Large intestine (tissue), 3 donors: ENCODE measurements at regions not wholly inside any gene's neighbourhood (a gene's known extent, or its start where the extent isn't known, plus 50 kb on each side); places are given as distances from the start of the nearest gene placed in this dataset.

Experiments used
- DNase-seq, 2 donors: peaks; one replicate each; pipeline versions ENCODE4 v3.0.0 to v3.0.0-alpha.2; 2013
- H3K27ac ChIP-seq: one replicate; pipeline ENCODE4 v1.5.1; 2013; ENCODE audit warnings: low read length
- H3K27me3 ChIP-seq: 2 replicates; pipeline ENCODE4 v1.6.1; 2013; ENCODE audit warnings: low read length; ENCODE audit not compliant: control insufficient read depth, insufficient read depth
- H3K36me3 ChIP-seq: 2 replicates; pipeline ENCODE4 v1.6.1; 2013; ENCODE audit warnings: low read length; ENCODE audit not compliant: control insufficient read depth, insufficient read depth
- H3K4me1 ChIP-seq: one replicate; pipeline ENCODE4 v1.6.1; 2013; ENCODE audit warnings: low read length; ENCODE audit not compliant: control insufficient read depth, insufficient read depth
- H3K4me3 ChIP-seq: one replicate; pipeline ENCODE4 v1.5.1; 2013; ENCODE audit warnings: low read length
- H3K9me3 ChIP-seq: one replicate; pipeline ENCODE4 v1.6.1; 2013; ENCODE audit warnings: mild to moderate bottlenecking, low read depth, low read length, moderate library complexity; ENCODE audit not compliant: control insufficient read depth
- WGBS: methylation state at CpG from one replicate; pipeline ENCODE4 v1.1.5; 2013; ENCODE audit warnings: low lambda C conversion rate; ENCODE audit not compliant: insufficient coverage; 5-methylcytosine and 5-hydroxymethylcytosine counted together

GRCh38 chr22:48554893-48555572, 1272.6 kb downstream of the BRD1 start:
- no peak overlapping the region for H3K27ac ChIP-seq
- no peaks in the 10 kb centered on the region for H3K27me3 ChIP-seq
- H3K4me3 ChIP-seq, result no peak overlapping the region
- H3K36me3 ChIP-seq, result no peaks in the 10 kb centered on the region
- H3K4me1 ChIP-seq, result no peaks in the 10 kb centered on the region
- no peaks in the 10 kb centered on the region for H3K9me3 ChIP-seq
- no peak for DNase-seq
- WGBS, result no CpG with 5 or more reads among the region's 22 CpGs

GRCh38 chr22:48553694-48554308, 1273.9 kb downstream of the BRD1 start:
- Histone ChIP-seq H3K36me3 (no peaks in the 10 kb centered on the region), H3K27me3 (no peaks in the 10 kb centered on the region), H3K27ac (no peak overlapping the region), H3K9me3 (no peaks in the 10 kb centered on the region), H3K4me3 (no peak overlapping the region), H3K4me1 (no peaks in the 10 kb centered on the region)
- 94% methylated on average over 6 of the region's 22 CpGs for WGBS
- no peak for DNase-seq

- Histone ChIP-seq H3K27me3 (no peaks in the 10 kb centered on the region), H3K4me3 (no peak overlapping the region), H3K9me3 (no peaks in the 10 kb centered on the region), H3K36me3 (no peaks in the 10 kb centered on the region), H3K27ac (no peak overlapping the region), H3K4me1 (no peaks in the 10 kb centered on the region)
- DNase-seq, result no peak
- no CpG with 5 or more reads among the region's 11 CpGs for whole genome bisulfite sequencing
Observed at GRCh38 chr22:48553119-48553518, 1274.6 kb downstream of the BRD1 start.

DNA sequence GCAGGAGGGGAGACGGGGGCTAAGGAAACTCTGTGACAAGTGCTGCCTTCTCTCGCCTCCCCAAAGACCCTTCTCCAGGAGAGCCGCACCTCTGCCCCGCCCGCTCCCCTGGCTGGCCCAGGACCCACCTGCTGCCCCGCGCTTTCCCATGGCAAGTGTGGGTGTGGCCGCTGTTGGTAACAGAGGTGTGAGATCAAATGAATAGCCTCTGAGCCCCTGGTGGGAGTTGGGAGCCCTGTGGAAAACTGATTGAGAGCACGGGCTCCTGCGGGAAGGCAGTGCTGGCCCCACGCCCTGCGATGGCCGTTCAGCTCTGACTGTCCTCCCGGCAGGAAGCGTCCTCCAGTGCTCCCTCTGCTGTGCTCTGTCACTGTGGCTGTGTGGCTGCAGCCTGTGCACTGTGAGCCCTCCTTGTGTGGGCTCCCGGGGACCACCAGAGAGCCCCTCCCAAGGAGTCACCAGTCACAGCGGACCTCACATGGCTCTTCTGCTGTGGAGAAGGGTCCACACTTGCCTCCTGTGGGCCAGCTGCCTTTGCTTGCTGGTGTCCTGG, 1275.9 kb downstream of the BRD1 start:
- no peak for DNase-seq
- no peaks in the 10 kb centered on the region for H3K4me1 ChIP-seq

GRCh38 chr22:48551061-48551460, 1276.6 kb downstream of the BRD1 start:
- H3K4me3 ChIP-seq, result no peak overlapping the region
- no peak overlapping the region for H3K27ac ChIP-seq
- no peaks in the 10 kb centered on the region for H3K9me3 ChIP-seq
- no peaks in the 10 kb centered on the region for H3K27me3 ChIP-seq
- no peak for DNase-seq
- no peaks in the 10 kb centered on the region for H3K4me1 ChIP-seq
- H3K36me3 ChIP-seq, result no peaks in the 10 kb centered on the region
- no CpG with 5 or more reads among the region's 10 CpGs for WGBS

More for the DNA sequence above, 1275.9 kb downstream of the BRD1 start:
- Histone ChIP-seq H3K27me3 (no peaks in the 10 kb centered on the region), H3K36me3 (no peaks in the 10 kb centered on the region), H3K4me3 (no peak overlapping the region), H3K9me3 (no peaks in the 10 kb centered on the region), H3K27ac (no peak overlapping the region)
- no CpG with 5 or more reads among the region's 17 CpGs for WGBS

DNA sequence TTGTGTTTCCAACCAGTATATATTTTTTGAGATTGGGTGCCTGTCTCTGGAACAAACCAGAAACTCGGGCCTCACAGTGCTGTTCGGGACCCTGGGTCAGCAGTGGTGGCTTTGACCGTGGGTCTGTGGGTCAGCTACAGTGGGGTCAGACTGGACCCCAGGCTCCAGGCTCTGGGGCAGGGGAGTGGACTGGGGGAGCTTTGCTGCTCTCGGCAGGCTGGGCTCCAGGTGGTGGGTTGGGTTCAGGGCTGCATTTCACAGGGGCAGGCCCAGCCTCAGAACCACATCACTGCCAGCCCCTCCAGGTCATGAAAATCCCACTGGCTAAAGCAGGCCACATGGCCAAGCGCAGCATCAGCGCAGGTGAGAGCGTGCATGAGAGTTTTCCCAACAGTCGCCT, 1279.3 kb downstream of the BRD1 start:
- no peak overlapping the region for H3K27ac ChIP-seq
- no CpG with 5 or more reads among the region's 8 CpGs for WGBS
- H3K27me3 ChIP-seq, result no peaks in the 10 kb centered on the region
- DNase-seq, result no peak
- no peaks in the 10 kb centered on the region for H3K36me3 ChIP-seq
- H3K4me3 ChIP-seq, result no peak overlapping the region
- no peaks in the 10 kb centered on the region for H3K9me3 ChIP-seq
- H3K4me1 ChIP-seq, result no peaks in the 10 kb centered on the region

- Histone ChIP-seq H3K27ac (no peak overlapping the region), H3K4me3 (no peak overlapping the region), H3K9me3 (no peaks in the 10 kb centered on the region), H3K4me1 (no peaks in the 10 kb centered on the region), H3K36me3 (no peaks in the 10 kb centered on the region), H3K27me3 (no peaks in the 10 kb centered on the region)
- no CpG with 5 or more reads among the region's 13 CpGs for WGBS
- no peak for DNase-seq
Observed at GRCh38 chr22:48547971-48548370, 1279.7 kb downstream of the BRD1 start.

DNA sequence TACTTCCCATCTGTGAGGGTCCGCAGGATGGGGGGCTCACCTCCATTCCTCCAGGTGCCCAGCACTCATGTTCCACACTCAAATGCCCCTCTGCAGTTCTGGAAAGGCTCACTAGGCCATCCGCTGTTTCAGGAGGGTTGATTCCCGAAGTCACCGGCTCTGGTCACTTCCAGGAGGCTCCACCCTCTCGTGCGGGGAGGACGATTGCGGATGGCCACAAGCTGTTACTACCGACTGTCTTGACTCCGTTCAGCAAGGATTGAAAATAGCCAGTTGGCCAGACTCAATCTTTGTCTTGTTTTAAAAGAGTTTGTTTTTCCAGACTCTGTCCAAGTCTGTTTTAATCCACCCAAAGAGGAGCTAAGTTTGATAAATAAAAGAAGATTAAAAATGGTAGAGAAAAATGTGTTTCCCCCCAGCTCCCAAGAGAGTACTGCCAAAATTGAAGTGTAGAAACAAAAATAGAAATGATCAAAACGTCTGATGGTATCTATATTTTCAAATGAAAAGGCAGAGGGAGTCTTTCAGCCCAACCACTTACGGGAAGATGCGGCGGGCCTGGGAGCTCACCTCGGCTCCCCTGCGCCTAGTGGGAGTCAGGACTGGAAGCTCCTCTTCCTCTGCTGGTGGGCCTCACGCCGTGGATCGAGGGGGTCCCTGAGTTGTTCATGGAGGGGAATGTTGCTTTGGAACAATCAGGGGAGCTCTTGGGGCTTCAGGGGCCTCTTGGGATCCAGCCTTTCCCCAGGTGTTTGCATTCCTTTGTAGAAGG, 1280.8 kb downstream of the BRD1 start:
- H3K36me3 ChIP-seq, result no peaks in the 10 kb centered on the region
- no peak overlapping the region for H3K27ac ChIP-seq
- H3K4me3 ChIP-seq, result no peak overlapping the region
- no CpG with 5 or more reads among the region's 19 CpGs for WGBS
- H3K4me1 ChIP-seq, result no peaks in the 10 kb centered on the region
- H3K9me3 ChIP-seq, result peaks cover 3% of the 10 kb centered on the region
- no peak for DNase-seq
- H3K27me3 ChIP-seq, result no peaks in the 10 kb centered on the region

DNA sequence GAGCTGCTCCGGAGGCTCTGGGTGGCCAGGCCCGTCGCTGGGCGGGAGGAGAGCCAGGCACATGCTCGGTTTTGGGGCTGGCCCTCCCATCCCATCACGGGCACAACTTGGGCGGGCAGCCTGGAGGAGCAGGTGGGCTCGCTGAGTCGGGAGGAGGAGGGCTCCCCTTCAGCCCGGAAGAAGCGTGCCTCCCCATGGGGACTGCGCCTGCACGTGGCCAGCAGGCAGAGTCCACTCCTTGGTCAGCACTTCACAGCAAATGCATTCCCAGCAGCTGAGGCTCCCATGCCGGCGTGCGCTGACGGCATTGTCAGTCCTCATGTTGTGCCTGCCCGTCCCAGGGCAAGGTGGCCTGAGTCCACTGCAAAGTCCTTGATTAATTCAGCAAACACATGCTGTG, 1281.7 kb downstream of the BRD1 start:
- WGBS, result no CpG with 5 or more reads among the region's 18 CpGs
- H3K36me3 ChIP-seq, result no peaks in the 10 kb centered on the region
- DNase-seq, result no peak
- no peaks in the 10 kb centered on the region for H3K27me3 ChIP-seq
- peaks cover 3% of the 10 kb centered on the region for H3K9me3 ChIP-seq
- H3K4me1 ChIP-seq, result no peaks in the 10 kb centered on the region
- H3K27ac ChIP-seq, result no peak overlapping the region
- no peak overlapping the region for H3K4me3 ChIP-seq

GRCh38 chr22:48541401-48542098, 1286.1 kb downstream of the BRD1 start:
- H3K27me3 ChIP-seq, result no peaks in the 10 kb centered on the region
- DNase-seq, result no peak
- peaks cover 3% of the 10 kb centered on the region for H3K9me3 ChIP-seq
- no peaks in the 10 kb centered on the region for H3K4me1 ChIP-seq
- no CpG with 5 or more reads among the region's 16 CpGs for WGBS
- H3K36me3 ChIP-seq, result no peaks in the 10 kb centered on the region
- no peak overlapping the region for H3K27ac ChIP-seq
- H3K4me3 ChIP-seq, result no peak overlapping the region
